ENCODE measurements at regions not wholly inside any gene's neighbourhood (a gene's known extent, or its start where the extent isn't known, plus 50 kb on each side); places are given as distances from the start of the nearest gene placed in this dataset.

DNA sequence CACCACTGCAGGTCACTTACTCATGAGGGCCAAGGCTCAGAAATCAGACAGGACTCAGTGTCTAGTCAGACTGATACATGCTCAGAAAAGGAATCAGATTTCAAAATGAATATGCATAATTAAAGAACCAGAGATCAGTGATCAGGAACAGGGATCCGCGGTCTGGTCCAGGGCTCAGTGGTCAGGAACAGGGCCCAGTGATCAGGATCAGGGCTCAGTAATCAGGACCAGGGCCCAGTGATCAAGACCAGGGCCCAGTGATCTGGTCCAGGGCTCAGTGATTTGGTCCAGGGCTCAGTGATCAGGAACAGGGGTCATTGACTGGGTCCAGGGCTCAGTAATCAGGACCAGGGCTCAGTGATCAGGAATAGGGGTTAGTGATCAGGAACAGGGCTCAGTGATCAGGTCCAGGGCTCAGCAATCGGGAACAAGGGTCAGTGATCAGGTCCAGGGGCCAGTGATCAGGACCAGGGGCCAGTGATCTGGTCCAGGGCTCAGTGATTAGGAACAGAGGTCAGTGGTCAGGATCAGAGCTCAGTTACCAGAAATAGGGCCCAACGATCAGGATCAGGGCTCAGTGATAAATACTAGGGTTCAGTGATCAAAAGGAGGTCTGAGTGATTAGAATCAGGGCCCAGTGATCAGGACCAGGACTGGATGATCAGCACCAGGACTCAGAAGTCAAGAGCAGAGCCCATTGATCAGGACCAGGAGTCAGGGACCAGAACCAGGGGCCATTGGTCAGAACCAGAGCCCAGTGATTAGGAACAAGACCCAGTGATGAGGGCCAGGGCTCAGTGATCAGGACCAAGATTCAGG, 175.3 kb downstream of the TMEM121 start:
- TF ChIP-seq, protein P1, sequence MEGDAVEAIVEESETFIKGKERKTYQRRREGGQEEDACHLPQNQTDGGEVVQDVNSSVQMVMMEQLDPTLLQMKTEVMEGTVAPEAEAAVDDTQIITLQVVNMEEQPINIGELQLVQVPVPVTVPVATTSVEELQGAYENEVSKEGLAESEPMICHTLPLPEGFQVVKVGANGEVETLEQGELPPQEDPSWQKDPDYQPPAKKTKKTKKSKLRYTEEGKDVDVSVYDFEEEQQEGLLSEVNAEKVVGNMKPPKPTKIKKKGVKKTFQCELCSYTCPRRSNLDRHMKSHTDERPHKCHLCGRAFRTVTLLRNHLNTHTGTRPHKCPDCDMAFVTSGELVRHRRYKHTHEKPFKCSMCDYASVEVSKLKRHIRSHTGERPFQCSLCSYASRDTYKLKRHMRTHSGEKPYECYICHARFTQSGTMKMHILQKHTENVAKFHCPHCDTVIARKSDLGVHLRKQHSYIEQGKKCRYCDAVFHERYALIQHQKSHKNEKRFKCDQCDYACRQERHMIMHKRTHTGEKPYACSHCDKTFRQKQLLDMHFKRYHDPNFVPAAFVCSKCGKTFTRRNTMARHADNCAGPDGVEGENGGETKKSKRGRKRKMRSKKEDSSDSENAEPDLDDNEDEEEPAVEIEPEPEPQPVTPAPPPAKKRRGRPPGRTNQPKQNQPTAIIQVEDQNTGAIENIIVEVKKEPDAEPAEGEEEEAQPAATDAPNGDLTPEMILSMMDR (IDR thresholded peaks at IDR 0.05; ENCODE audit: insufficient read depth, low read depth, low read length) = no peak
- no peak for TF ChIP-seq EZH2 (IDR thresholded peaks at IDR 0.05; ENCODE audit: insufficient read depth, low read length)
